Left ventricle myocardium inferior (tissue), 1 donor: ENCODE measurements at regions not wholly inside any gene's neighbourhood (a gene's known extent, or its start where the extent isn't known, plus 50 kb on each side); places are given as distances from the start of the nearest gene placed in this dataset.

ENCODE experiments used
- DNase-seq: peaks from one replicate; pipeline ENCODE4 v3.0.0-alpha.2; 2020
- H3K27ac ChIP-seq: fragments of 200-600 bp; replicated peaks from 2 replicates; pipeline ENCODE4 v1.8.0; 2021
- H3K27me3 ChIP-seq: fragments of 200-600 bp; 2 replicates; pipeline ENCODE4 v1.8.0; 2021; ENCODE audit warnings: low read depth
- H3K36me3 ChIP-seq: fragments of 200-600 bp; 2 replicates; pipeline ENCODE4 v1.8.0; 2021
- H3K4me1 ChIP-seq: fragments of 200-600 bp; 2 replicates; pipeline ENCODE4 v1.8.0; 2021
- H3K4me3 ChIP-seq: fragments of 200-600 bp; 2 replicates; pipeline ENCODE4 v1.8.0; 2021; ENCODE audit warnings: mild to moderate bottlenecking, moderate library complexity
- H3K9me3 ChIP-seq: fragments of 200-600 bp; replicated peaks from 2 replicates; pipeline ENCODE4 v1.8.0; 2021
- intact Hi-C: fragments of 100-400 bp; cut with micrococcal nuclease; formaldehyde crosslinking; loops from one replicate; pipeline ENCODE4 v1.11.0; 2022
- TF ChIP-seq, protein P1 (sequence below): fragments of 200-600 bp; IDR thresholded peaks from 2 replicates; pipeline ENCODE4 v1.8.0; 2021; ENCODE audit warnings: antibody characterized with exemption, mild to moderate bottlenecking, borderline replicate concordance
- donor health status: DM: no; HTN: yes; CAD: no; lungs with severe emphysema.

DNA sequence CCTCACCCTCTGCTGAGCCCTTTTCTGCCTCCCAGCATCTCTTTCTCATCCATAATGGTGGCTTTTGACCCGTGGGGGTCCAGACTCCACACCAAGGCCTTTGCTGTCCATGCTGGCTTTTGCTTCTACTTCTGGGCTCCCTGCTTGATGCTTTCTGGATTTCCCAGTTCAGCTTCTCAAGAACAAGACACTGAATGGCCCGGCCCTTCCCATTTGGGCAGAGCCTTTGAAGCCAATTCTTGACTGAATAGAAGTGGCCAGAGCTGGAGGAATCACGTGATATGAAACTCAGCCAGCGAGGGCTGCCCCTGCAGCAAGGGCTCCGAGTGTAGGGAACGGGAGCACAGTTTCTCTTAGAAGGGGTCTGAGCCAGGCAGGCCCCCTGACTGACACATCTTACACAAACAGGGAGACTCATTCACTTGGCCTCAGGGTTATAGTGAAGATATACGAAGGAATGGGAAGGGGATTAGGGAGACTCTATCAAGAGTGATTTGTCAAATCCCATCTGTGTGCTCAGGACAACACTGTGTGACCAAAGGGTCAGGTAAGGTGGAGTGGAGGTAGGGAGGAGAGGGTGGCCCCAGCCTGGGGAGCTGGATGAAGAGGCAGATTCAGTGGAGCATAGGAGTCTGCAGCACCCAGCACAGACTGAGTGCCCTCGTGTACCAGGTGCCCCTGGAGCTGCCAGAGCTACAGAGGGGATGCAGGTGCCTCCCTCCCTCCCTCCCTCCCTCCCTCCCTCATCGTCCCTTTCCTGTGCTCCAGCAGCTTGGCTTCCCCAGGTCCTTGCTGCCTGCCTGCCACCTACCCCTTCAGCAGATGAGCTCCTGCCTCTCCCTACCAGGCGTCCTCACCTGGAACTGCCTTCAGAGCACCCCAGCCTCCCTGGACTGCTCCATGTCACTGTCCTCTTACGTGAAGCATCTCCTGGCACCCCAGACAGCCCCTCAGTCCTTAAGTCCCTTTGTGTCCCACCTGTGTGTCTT is 106.0 kb downstream of the TRIM29 start:
- no peak for DNase-seq
- H3K27ac ChIP-seq = no peak overlapping the region
- no peaks in the 10 kb centered on the region for H3K4me1 ChIP-seq
- H3K27me3 ChIP-seq = peaks cover 59% of the 10 kb centered on the region
- no peak overlapping the region for H3K4me3 ChIP-seq
- H3K36me3 ChIP-seq = no peaks in the 10 kb centered on the region
- TF ChIP-seq, protein P1, sequence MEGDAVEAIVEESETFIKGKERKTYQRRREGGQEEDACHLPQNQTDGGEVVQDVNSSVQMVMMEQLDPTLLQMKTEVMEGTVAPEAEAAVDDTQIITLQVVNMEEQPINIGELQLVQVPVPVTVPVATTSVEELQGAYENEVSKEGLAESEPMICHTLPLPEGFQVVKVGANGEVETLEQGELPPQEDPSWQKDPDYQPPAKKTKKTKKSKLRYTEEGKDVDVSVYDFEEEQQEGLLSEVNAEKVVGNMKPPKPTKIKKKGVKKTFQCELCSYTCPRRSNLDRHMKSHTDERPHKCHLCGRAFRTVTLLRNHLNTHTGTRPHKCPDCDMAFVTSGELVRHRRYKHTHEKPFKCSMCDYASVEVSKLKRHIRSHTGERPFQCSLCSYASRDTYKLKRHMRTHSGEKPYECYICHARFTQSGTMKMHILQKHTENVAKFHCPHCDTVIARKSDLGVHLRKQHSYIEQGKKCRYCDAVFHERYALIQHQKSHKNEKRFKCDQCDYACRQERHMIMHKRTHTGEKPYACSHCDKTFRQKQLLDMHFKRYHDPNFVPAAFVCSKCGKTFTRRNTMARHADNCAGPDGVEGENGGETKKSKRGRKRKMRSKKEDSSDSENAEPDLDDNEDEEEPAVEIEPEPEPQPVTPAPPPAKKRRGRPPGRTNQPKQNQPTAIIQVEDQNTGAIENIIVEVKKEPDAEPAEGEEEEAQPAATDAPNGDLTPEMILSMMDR = no peak
- peaks cover 14% of the 10 kb centered on the region for H3K9me3 ChIP-seq
- intact Hi-C loops = no loop called here

DNA sequence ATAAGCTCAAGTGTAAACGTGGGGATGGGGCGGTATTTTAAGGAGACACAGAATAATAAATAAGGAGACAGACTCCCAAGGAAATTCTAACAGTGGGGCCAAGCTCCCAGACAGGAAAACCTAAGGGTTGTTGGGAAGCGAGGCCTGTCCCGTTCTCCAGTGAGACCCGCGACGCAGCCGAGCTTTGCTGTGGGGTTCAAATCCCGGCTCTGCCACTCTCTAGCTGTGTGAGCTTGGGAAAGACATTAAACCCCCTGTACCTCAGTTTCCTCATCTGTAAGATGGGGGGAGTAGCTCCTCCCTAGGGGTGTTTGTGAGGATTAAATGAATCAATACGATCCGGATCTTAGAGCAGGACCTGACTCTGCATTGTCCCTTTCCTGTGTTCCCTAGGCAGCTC is 106.8 kb downstream of the TRIM29 start:
- no peak for DNase-seq
- H3K4me3 ChIP-seq = no peak overlapping the region
- TF ChIP-seq, protein P1 = no peak
- intact Hi-C loops = no loop called here
- H3K4me1 ChIP-seq = no peaks in the 10 kb centered on the region
- peaks cover 8% of the 10 kb centered on the region for H3K9me3 ChIP-seq
- H3K36me3 ChIP-seq = no peaks in the 10 kb centered on the region
- H3K27ac ChIP-seq = no peak overlapping the region
- peaks cover 66% of the 10 kb centered on the region for H3K27me3 ChIP-seq

DNA sequence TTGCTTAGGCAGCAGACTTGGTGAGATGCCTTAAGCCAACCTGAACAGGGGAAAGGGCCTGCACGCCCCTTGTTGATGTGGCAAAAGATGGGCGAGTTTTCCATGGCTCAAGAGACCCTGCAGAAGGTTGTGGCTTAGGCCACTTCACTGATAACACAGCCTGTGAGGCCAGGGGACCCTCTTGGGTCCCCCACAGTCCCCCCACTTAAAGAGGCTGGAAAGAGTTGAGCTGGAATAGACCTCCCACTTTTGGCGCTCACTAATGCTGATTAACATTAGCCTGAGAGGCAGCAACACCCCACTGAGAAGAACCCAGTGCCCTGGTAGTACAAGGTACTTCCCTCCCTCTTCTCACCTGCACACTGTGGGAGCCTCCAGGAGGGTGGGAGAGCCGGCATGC is 107.5 kb downstream of the TRIM29 start:
- DNase-seq = no peak
- no peak overlapping the region for H3K4me3 ChIP-seq
- H3K4me1 ChIP-seq = no peaks in the 10 kb centered on the region
- intact Hi-C loops = no loop called here
- no peak overlapping the region for H3K27ac ChIP-seq
- H3K9me3 ChIP-seq = peaks cover under 1% of the 10 kb centered on the region
- peaks cover 70% of the 10 kb centered on the region for H3K27me3 ChIP-seq
- no peaks in the 10 kb centered on the region for H3K36me3 ChIP-seq
- TF ChIP-seq, protein P1 = no peak

DNA sequence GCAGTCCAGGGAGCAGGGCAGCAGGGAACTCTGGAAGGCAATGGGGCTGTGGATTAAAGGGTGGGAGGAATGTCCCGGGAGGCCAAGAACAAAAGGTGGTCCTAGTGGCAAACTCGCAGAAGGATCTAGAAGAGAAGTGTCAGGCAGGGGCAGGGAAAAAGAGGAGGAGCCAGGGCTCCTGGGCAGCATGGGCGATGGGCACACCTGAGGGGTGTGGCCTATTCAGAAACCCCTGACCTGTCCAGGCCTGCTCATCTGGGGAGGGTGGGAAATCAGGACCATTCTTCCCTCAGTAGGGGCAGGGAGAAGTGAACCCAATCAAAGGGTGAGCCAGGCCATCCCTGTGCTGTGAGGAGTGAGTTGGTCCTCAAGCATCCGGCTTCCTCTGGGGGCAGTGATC is 108.6 kb downstream of the TRIM29 start:
- intact Hi-C loops = no loop called here
- no peak overlapping the region for H3K4me3 ChIP-seq

DNA sequence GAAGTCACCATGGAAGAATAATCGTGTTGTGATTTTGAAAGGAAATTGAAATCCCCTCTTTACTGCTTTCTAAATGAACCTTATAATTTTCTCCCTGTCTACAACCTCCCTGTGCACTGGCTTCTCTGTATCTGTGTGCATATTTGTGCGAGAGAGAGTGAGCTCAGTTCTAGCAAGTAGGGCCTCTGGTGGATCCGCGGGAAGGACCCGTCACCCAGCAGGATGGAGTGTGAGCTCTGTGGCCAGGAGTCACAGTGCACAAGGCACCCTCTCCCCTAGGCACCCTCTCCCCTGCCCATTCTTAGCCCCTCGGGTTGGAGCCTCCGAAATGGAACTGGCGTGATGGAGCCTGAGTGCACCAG is 109.0 kb downstream of the TRIM29 start:
- Histone ChIP-seq H3K36me3 (no peaks in the 10 kb centered on the region), H3K4me1 (no peaks in the 10 kb centered on the region), H3K9me3 (no peaks in the 10 kb centered on the region), H3K27ac (no peak overlapping the region), H3K27me3 (peaks cover 82% of the 10 kb centered on the region), H3K4me3 (no peak overlapping the region)
- intact Hi-C loops = no loop called here
- DNase-seq = no peak
- TF ChIP-seq, protein P1 = no peak

More for the DNA sequence above, 108.6 kb downstream of the TRIM29 start:
- Histone ChIP-seq H3K27me3 (peaks cover 78% of the 10 kb centered on the region), H3K36me3 (no peaks in the 10 kb centered on the region), H3K9me3 (no peaks in the 10 kb centered on the region), H3K4me1 (no peaks in the 10 kb centered on the region), H3K27ac (no peak overlapping the region)
- no peak for DNase-seq
- TF ChIP-seq, protein P1 = no peak
